Brain microvascular endothelial cell (primary cell): ENCODE measurements at regions not wholly inside any gene's neighbourhood (a gene's known extent, or its start where the extent isn't known, plus 50 kb on each side); places are given as distances from the start of the nearest gene placed in this dataset.
"Not testable (repeated sequence)": the region's sequence is repeated elsewhere in the genome, so short reads cannot be mapped to it uniquely, and the experiment has no call there.

Experiments
- DNase-seq: peaks from one replicate; pipeline ENCODE4 v3.0.0-alpha.2; 2020
- H3K27ac ChIP-seq: fragments of 250-450 bp; sonication (Bioruptor Pico); 2 replicates; pipeline ENCODE4 v1.5.1; 2020; ENCODE audit warnings: mild to moderate bottlenecking, moderate library complexity
- H3K27me3 ChIP-seq: fragments of 250-450 bp; sonication (Bioruptor Pico); replicated peaks from 2 replicates; pipeline ENCODE4 v1.5.1; 2020; ENCODE audit warnings: mild to moderate bottlenecking
- H3K36me3 ChIP-seq: fragments of 250-450 bp; sonication (Bioruptor Pico); replicated peaks from 2 replicates; pipeline ENCODE4 v1.5.1; 2020; ENCODE audit warnings: mild to moderate bottlenecking
- H3K4me3 ChIP-seq: 2 replicates; pipeline ENCODE4 v1.5.1; 2011; ENCODE audit warnings: low read depth, mild to moderate bottlenecking, control low read depth, low read length, moderate library complexity
- CTCF ChIP-seq: IDR thresholded peaks from 2 replicates; pipeline ENCODE4 v1.5.1; 2011; ENCODE audit warnings: low read depth, mild to moderate bottlenecking, moderate library complexity, low read length, control low read depth, inconsistent platforms; ENCODE audit errors: missing control alignments
- in situ Hi-C: cut with HindIII; loops from 2 replicates; pipeline ENCODE4 v1.10.0; 2017; ENCODE audit warnings: low sequenced_read_pairs, low pct_ligation_motif_present

GRCh38 chrX:143998261-143998660, 114.4 kb downstream of the UBE2NL start:
- DNase-seq: no peak
- Histone ChIP-seq H3K4me3 (no peak overlapping the region), H3K27me3 (no peaks in the 10 kb centered on the region), H3K27ac (no peak overlapping the region), H3K36me3 (no peaks in the 10 kb centered on the region)
- no peak for TF ChIP-seq CTCF
- in situ Hi-C loops: no loop called here

DNA sequence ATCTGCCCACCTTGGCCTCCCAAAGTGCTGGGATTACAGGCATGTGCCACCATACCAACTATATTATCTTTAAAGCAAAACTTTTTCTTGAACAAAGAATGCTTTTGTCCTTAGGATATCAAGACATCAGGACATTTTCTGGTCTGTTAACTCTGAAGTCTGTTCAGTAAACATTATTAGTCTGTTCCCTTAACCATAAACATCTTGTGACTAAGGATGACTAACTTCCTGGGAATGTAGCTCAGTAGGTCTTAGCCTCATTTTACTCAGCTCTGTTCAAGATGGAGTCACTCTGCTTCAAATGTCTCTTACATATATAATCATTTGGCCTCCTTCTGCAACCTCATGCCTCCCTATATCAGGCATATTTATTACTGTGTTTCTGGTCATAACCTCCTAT, 122.9 kb downstream of the UBE2NL start:
- in situ Hi-C loops: no loop called here
- no peak overlapping the region for H3K4me3 ChIP-seq
- DNase-seq: no peak
- no peaks in the 10 kb centered on the region for H3K27me3 ChIP-seq
- TF ChIP-seq CTCF: no peak
- no peaks in the 10 kb centered on the region for H3K36me3 ChIP-seq
- no peak overlapping the region for H3K27ac ChIP-seq

DNA sequence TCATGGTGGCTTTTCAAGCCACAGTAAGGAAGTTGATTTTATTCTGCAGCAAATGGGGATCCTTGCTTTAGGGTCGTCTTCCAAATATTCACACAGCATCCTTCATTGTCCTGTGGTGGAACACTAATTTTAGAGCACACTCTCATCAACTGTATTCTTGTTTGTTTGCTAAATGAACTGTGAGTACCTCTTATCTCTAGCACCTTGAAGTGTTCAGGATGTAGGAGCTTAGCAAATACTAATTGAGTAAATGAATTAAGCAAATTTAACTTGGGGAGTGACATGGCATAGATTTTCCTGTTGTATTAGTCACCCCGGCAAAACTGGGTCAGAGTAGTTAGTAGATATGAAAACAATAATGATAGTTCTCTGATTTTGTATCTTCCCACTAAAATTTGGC, 156.9 kb downstream of the UBE2NL start:
- in situ Hi-C loops: no loop called here
- DNase-seq: no peak
- no peak for TF ChIP-seq CTCF
- no peak overlapping the region for H3K4me3 ChIP-seq
- no peaks in the 10 kb centered on the region for H3K27me3 ChIP-seq
- H3K27ac ChIP-seq: no peak overlapping the region
- no peaks in the 10 kb centered on the region for H3K36me3 ChIP-seq

- Histone ChIP-seq H3K4me3 (no peak overlapping the region), H3K27ac (no peak overlapping the region), H3K27me3 (no peaks in the 10 kb centered on the region), H3K36me3 (no peaks in the 10 kb centered on the region)
- DNase-seq: no peak
- in situ Hi-C loops: no loop called here
- no peak for TF ChIP-seq CTCF
These were observed 158.4 kb downstream of the UBE2NL start for GRCh38 chrX:144042271-144042670.

- Histone ChIP-seq H3K4me3 (no peak overlapping the region), H3K27ac (no peak overlapping the region), H3K27me3 (no peaks in the 10 kb centered on the region), H3K36me3 (no peaks in the 10 kb centered on the region)
- no peak for DNase-seq
- TF ChIP-seq CTCF: no peak
- in situ Hi-C loops: no loop called here
These were observed 191.6 kb downstream of the UBE2NL start for GRCh38 chrX:144075432-144075831.

DNA sequence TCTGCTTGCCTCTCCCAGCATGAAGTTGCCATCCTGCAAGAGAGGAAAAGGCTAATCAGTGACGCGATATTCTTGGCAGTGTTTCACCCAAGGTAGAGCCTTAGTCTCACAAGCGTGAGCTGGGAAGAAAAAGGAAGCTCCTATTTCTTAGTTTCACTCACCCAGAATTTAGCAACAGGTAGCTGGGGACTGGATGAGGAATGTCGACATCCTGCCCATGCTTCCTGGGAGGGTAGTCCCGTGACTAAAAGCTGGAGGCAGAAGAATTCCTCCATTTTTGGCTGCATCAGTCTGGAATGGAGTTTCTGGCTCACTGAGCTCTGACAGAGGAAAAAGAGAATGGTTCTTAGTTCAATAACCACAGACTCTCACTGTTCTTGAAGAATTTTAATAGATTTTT, 198.4 kb downstream of the UBE2NL start:
- H3K4me3 ChIP-seq, H3K36me3 ChIP-seq, H3K27ac ChIP-seq, in situ Hi-C loops, DNase-seq, H3K27me3 ChIP-seq: not testable (repeated sequence)

DNA sequence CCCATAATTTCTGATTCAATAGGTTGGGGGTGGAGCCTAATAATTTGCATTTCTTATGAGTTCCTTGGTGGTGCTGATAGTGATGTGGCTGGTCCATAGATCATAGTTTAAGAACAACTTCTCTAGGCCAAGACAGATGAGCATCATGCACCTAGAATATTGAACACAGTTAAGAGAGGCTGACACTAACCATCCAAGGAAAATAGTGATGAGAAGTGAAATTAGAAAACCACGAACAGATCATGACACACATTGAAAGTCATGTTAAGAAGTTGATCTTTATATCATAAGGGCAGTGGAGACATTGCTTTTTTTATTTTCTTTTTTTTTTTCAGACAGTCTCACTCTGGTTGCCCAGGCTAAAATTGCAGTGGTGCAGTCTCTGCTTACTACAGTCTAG, 205.8 kb downstream of the UBE2NL start:
- in situ Hi-C loops, H3K36me3 ChIP-seq, H3K4me3 ChIP-seq, H3K27ac ChIP-seq, DNase-seq, H3K27me3 ChIP-seq: not testable (repeated sequence)

- DNase-seq, H3K27me3 ChIP-seq, in situ Hi-C loops, H3K27ac ChIP-seq, H3K36me3 ChIP-seq, H3K4me3 ChIP-seq: not testable (repeated sequence)
These were observed 208.2 kb downstream of the UBE2NL start for GRCh38 chrX:144092116-144092515.

- H3K36me3 ChIP-seq, H3K4me3 ChIP-seq, H3K27ac ChIP-seq, in situ Hi-C loops, H3K27me3 ChIP-seq, DNase-seq: not testable (repeated sequence)
These were observed 235.6 kb downstream of the UBE2NL start for GRCh38 chrX:144119490-144119889.

DNA sequence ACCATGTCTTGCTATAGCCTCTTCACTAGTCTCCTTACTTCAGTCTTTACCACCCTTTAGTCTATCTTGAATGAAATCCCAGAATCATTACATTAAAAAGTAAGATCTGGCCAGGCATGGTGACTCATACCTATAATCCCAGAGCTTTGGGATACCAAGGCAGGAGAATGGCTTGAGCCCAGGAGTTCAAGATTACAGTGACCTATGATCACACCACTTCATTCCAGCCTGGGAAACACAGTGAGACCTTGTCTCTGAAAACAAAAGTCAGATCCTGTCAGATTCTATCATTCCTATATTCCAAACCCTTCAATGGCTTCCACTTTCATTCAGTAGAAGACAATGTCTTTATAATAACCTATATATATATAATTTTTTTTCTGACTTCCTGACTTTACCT, 237.7 kb downstream of the UBE2NL start:
- DNase-seq, H3K4me3 ChIP-seq, H3K36me3 ChIP-seq, H3K27me3 ChIP-seq, in situ Hi-C loops, H3K27ac ChIP-seq: not testable (repeated sequence)
